Neural crest cell (in vitro differentiated cells): ENCODE measurements at regions not wholly inside any gene's neighbourhood (a gene's known extent, or its start where the extent isn't known, plus 50 kb on each side); places are given as distances from the start of the nearest gene placed in this dataset.

ENCODE experiments used
- DNase-seq: peaks from one replicate; pipeline ENCODE4 v3.0.0; 2021; ENCODE audit warnings: low read depth, mixed read lengths, low spot score
- H3K27ac Mint-ChIP-seq: one replicate; pipeline ENCODE4 v1.8.0; 2021; ENCODE audit warnings: mild to moderate bottlenecking, mixed read lengths; ENCODE audit not compliant: unreplicated experiment
- H3K27me3 Mint-ChIP-seq: 2 replicates; pipeline ENCODE4 v1.8.0; 2021; ENCODE audit warnings: low read depth, mild to moderate bottlenecking, mixed read lengths
- H3K36me3 Mint-ChIP-seq: 2 replicates; pipeline ENCODE4 v1.8.0; 2021; ENCODE audit warnings: low read depth, mild to moderate bottlenecking, mixed read lengths
- H3K4me1 Mint-ChIP-seq: 2 replicates; pipeline ENCODE4 v1.8.0; 2021; ENCODE audit warnings: mixed read lengths
- H3K4me3 Mint-ChIP-seq: one replicate; pipeline ENCODE4 v1.8.0; 2021; ENCODE audit warnings: mild to moderate bottlenecking, mixed read lengths
- H3K9me3 Mint-ChIP-seq: 2 replicates; pipeline ENCODE4 v1.8.0; 2021; ENCODE audit warnings: mixed read lengths
- TF ChIP-seq, protein P1 (sequence below): fragments of 200-600 bp; sonication (generic); conservative IDR thresholded peaks from 2 replicates; pipeline ENCODE4 v1.5.0; 2021; ENCODE audit warnings: antibody characterized with exemption, mild to moderate bottlenecking

DNA sequence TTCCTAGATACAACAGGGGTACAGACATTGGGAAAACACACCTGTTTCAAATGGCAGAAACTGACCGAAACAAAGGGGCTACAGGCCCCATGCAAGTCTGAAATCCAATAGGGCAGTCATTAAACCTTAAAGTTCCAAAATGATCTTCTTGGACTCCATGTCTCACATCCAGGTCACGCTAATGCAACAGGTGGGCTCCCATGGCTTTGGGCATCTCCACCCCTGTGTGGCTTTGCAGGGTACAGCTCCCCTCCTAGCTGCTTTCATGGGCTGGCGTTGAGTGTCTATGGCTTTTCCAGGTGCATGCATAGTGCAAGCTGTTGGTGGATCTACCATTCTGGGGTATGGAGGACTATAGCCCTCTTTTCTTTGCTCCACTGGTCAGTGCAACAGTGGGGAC, 248.1 kb upstream of the RHOBTB1 start:
- Mint-ChIP-seq H3K9me3 (peaks cover 7% of the 10 kb centered on the region), H3K27me3 (no peaks in the 10 kb centered on the region), H3K36me3 (peaks cover 3% of the 10 kb centered on the region), H3K4me1 (peaks cover 6% of the 10 kb centered on the region), H3K4me3 (no peak overlapping the region), H3K27ac (no peak overlapping the region)
- TF ChIP-seq, protein P1, sequence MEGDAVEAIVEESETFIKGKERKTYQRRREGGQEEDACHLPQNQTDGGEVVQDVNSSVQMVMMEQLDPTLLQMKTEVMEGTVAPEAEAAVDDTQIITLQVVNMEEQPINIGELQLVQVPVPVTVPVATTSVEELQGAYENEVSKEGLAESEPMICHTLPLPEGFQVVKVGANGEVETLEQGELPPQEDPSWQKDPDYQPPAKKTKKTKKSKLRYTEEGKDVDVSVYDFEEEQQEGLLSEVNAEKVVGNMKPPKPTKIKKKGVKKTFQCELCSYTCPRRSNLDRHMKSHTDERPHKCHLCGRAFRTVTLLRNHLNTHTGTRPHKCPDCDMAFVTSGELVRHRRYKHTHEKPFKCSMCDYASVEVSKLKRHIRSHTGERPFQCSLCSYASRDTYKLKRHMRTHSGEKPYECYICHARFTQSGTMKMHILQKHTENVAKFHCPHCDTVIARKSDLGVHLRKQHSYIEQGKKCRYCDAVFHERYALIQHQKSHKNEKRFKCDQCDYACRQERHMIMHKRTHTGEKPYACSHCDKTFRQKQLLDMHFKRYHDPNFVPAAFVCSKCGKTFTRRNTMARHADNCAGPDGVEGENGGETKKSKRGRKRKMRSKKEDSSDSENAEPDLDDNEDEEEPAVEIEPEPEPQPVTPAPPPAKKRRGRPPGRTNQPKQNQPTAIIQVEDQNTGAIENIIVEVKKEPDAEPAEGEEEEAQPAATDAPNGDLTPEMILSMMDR: no peak
- no peak for DNase-seq

DNA sequence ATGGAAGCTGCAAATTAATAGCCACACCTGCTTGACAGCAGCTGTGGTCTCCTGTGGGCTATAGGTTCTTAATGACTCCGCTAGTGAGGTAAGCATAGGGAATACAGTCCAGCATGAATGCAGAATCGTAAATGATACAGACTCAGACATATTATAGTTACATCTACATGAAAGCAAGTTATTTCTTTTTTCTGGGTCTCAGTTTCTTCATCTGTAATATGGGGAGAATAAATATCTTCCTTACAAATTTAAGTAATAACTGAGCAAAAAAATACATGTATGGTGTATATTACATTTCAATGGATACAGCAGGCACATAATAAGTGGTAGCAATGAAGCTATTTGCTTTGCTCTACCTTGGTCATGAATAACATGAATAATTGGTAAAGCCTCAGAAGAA, 245.9 kb upstream of the RHOBTB1 start:
- Mint-ChIP-seq H3K27me3 (no peaks in the 10 kb centered on the region), H3K9me3 (peaks cover 7% of the 10 kb centered on the region), H3K4me3 (no peak overlapping the region), H3K36me3 (peaks cover 3% of the 10 kb centered on the region), H3K27ac (no peak overlapping the region), H3K4me1 (peaks cover 6% of the 10 kb centered on the region)
- DNase-seq: no peak
- TF ChIP-seq, protein P1: no peak

DNA sequence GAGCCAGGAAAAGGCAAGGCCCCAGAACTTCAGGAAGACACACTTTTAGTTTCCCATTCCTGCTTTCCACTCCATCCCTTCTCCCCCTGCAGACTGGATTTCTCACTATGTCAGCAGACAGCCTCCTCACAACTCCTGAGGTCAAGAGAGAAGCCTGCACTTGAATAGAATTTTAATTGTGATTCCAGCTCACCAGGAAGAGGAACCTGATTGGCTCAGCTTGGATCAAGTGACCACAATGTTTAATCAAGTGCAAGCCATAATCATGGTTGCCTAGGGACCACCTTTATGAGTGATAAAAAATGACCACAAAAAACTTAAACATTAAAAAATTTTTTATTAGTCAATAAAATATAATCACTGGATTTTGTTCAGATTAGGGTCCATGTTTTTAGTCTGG, 244.7 kb upstream of the RHOBTB1 start:
- Mint-ChIP-seq H3K9me3 (peaks cover 7% of the 10 kb centered on the region), H3K4me3 (no peak overlapping the region), H3K4me1 (peaks cover 6% of the 10 kb centered on the region), H3K27ac (no peak overlapping the region), H3K27me3 (no peaks in the 10 kb centered on the region), H3K36me3 (peaks cover 3% of the 10 kb centered on the region)
- TF ChIP-seq, protein P1: no peak
- no peak for DNase-seq

DNA sequence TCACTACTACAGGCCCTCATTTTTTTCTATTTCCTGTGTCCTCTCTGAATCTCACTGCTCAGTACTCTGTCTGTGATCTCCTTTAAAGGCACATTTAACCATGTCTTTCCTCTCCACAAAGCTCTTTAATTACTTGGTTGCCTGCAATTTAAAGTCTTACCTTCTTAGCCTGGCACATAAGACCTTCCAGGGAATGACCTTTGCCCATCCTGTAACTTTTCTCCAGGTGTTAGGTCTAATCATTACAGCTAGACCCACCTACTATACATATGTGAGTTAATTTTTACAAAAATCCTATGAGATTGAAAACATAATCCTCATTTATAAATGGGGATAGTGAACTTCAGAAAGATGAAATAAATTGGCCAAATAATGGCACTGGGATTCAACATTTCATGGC, 244.1 kb upstream of the RHOBTB1 start:
- Mint-ChIP-seq H3K9me3 (peaks cover 4% of the 10 kb centered on the region), H3K4me1 (peaks cover 6% of the 10 kb centered on the region), H3K36me3 (peaks cover 3% of the 10 kb centered on the region), H3K4me3 (no peak overlapping the region), H3K27ac (no peak overlapping the region), H3K27me3 (no peaks in the 10 kb centered on the region)
- DNase-seq: no peak
- TF ChIP-seq, protein P1: no peak

DNA sequence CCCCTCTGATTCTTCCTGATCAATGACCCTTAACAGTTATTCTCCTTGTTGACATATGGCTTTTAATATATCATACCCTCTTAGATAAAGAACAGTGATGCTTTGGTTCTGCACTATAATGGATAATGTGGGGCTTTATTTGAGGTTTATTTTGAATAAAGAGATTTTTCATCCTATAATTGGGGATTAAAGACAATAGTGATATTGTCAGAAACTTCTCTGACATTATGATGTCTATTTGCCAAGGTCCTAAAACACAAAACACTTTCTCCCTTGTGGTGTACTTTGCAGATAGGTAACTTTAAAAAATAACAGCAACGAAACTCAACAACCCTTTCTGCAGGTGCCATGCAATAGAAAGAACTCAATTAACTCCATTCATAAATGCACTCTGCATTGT, 243.6 kb upstream of the RHOBTB1 start:
- Mint-ChIP-seq H3K4me3 (no peak overlapping the region), H3K27ac (no peak overlapping the region), H3K9me3 (no peaks in the 10 kb centered on the region), H3K27me3 (no peaks in the 10 kb centered on the region), H3K36me3 (no peaks in the 10 kb centered on the region), H3K4me1 (peaks cover 6% of the 10 kb centered on the region)
- no peak for DNase-seq
- TF ChIP-seq, protein P1: no peak

DNA sequence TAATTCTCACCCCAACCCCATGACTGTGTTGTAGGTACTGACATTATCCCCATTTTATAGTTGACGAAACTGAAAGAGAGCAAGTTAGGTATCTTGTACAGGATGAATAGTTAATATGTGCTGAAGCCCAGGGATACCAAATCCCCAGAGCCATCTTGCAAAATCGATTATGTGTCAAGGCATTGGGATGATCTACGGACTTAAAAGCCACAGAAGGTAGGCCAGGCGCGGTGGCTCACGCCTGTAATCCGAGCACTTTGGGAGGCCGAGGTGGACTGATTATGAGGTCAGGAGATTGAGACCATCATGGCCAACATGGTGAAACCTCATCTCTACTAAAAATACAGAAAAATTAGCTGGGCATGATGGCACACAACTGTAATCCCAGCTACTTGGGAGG, 242.4 kb upstream of the RHOBTB1 start:
- TF ChIP-seq, protein P1: no peak
- no peak for DNase-seq
- Mint-ChIP-seq H3K27me3 (no peaks in the 10 kb centered on the region), H3K4me1 (peaks cover 6% of the 10 kb centered on the region), H3K36me3 (no peaks in the 10 kb centered on the region), H3K27ac (no peak overlapping the region), H3K9me3 (no peaks in the 10 kb centered on the region), H3K4me3 (no peak overlapping the region)
